Transverse colon (tissue), 4 donors: ENCODE measurements at regions not wholly inside any gene's neighbourhood (a gene's known extent, or its start where the extent isn't known, plus 50 kb on each side); places are given as distances from the start of the nearest gene placed in this dataset.

Experiments used
- POLR2A ChIP-seq: fragments of 450-650 bp; IDR thresholded peaks from one replicate; pipeline ENCODE4 v1.6.1; 2016; ENCODE audit warnings: antibody characterized with exemption, mild to moderate bottlenecking, moderate library complexity
- POLR2AphosphoS5 ChIP-seq, 3 donors: sonication (generic); formaldehyde crosslinking; IDR thresholded peaks; one replicate each; pipeline ENCODE4 v1.6.1; 2016; ENCODE audit warnings: antibody characterized with exemption in 3 of 3
- TF ChIP-seq, protein P1 (sequence below), 5 experiments: fragments of 200-600 bp in 3 of 5; fragments of 450-650 bp in 2 of 5; sonication (generic) in 3 of 5; IDR thresholded peaks; 1 replicate in 2 of 5; 2 replicates in 3 of 5; pipeline ENCODE4 v1.5.1; 2016 to 2017; ENCODE audit warnings: antibody characterized with exemption in 5 of 5, inconsistent platforms in 3 of 5, mild to moderate bottlenecking in 2 of 5, moderate library complexity in 1 of 5

DNA sequence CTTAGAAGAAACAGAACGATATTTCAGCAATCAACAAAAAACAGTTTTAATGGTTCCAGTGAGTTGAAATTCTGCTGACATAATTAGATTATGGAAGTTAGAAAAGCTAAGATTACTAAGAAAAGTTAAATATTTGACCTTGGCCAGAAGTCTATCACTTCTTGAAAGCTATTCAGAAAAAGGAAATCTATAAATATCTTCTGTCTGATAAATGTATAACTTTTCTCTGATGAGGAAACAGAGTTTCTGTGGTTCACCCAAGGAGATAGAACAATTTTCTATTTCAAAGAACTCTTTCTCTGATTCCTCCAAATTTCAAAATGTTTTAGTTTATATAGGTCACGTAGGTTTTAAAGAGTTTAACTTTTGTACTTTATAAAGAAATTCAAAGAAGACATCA, 438.4 kb upstream of the CHORDC1 start:
- TF ChIP-seq, protein P1, sequence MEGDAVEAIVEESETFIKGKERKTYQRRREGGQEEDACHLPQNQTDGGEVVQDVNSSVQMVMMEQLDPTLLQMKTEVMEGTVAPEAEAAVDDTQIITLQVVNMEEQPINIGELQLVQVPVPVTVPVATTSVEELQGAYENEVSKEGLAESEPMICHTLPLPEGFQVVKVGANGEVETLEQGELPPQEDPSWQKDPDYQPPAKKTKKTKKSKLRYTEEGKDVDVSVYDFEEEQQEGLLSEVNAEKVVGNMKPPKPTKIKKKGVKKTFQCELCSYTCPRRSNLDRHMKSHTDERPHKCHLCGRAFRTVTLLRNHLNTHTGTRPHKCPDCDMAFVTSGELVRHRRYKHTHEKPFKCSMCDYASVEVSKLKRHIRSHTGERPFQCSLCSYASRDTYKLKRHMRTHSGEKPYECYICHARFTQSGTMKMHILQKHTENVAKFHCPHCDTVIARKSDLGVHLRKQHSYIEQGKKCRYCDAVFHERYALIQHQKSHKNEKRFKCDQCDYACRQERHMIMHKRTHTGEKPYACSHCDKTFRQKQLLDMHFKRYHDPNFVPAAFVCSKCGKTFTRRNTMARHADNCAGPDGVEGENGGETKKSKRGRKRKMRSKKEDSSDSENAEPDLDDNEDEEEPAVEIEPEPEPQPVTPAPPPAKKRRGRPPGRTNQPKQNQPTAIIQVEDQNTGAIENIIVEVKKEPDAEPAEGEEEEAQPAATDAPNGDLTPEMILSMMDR (IDR thresholded peaks at IDR 0.05): no peak
- TF ChIP-seq POLR2A (no peak), POLR2AphosphoS5 (IDR thresholded peaks at IDR 0.05) (no peak)
